Tibial nerve (tissue), 4 donors: ENCODE measurements at regions not wholly inside any gene's neighbourhood (a gene's known extent, or its start where the extent isn't known, plus 50 kb on each side); places are given as distances from the start of the nearest gene placed in this dataset.

Source experiments
- DNase-seq, 2 donors: peaks; one replicate each; pipeline ENCODE4 v3.0.0-alpha.2; 2019; ENCODE audit warnings: low spot score in 2 of 2
- H3K27ac ChIP-seq, 4 donors: fragments of 200-600 bp; sonication (generic) in 3 of 4; one replicate each; pipeline ENCODE4 v1.5.1; 2017 to 2019; ENCODE audit warnings: mild to moderate bottlenecking in 1 of 4
- H3K27me3 ChIP-seq, 2 donors: fragments of 200-600 bp; sonication (generic) in 1 of 2; one replicate each; pipeline versions ENCODE4 v1.5.1 to v1.6.0; 2017 to 2019
- H3K36me3 ChIP-seq, 3 donors: fragments of 200-600 bp; sonication (generic); one replicate each; pipeline ENCODE4 v1.5.1; 2018 to 2019
- H3K4me1 ChIP-seq, 4 donors: fragments of 200-600 bp; sonication (generic) in 3 of 4; one replicate each; pipeline ENCODE4 v1.5.1; 2017 to 2019
- H3K4me3 ChIP-seq, 4 donors: fragments of 200-600 bp; sonication (generic) in 3 of 4; one replicate each; pipeline ENCODE4 v1.5.1; 2017 to 2019; ENCODE audit warnings: mild to moderate bottlenecking in 1 of 4, moderate library complexity in 1 of 4
- H3K9me3 ChIP-seq, 4 donors: fragments of 200-600 bp; sonication (generic) in 3 of 4; one replicate each; pipeline ENCODE4 v1.5.1; 2017 to 2019
- CTCF ChIP-seq, 5 experiments: fragments of 200-600 bp in 3 of 5; fragments of 450-650 bp in 2 of 5; sonication (generic) in 3 of 5; IDR thresholded peaks; one replicate each; pipeline ENCODE4 v1.5.1; 2016 to 2019; ENCODE audit warnings: antibody characterized with exemption in 5 of 5, mild to moderate bottlenecking in 3 of 5, moderate library complexity in 2 of 5
- EP300 ChIP-seq, 2 donors: sonication (generic); formaldehyde crosslinking; IDR thresholded peaks; one replicate each; pipeline ENCODE4 v1.6.1; 2017; ENCODE audit warnings: antibody characterized with exemption in 2 of 2, mild to moderate bottlenecking in 1 of 2
- POLR2A ChIP-seq, 2 donors: fragments of 450-650 bp; IDR thresholded peaks; one replicate each; pipeline ENCODE4 v1.6.1; 2017; ENCODE audit warnings: antibody characterized with exemption in 2 of 2, mild to moderate bottlenecking in 2 of 2, moderate library complexity in 2 of 2
- WGBS, 2 donors: methylation state at CpG; one replicate each; pipeline ENCODE4 v1.1.5; 2018; 5-methylcytosine and 5-hydroxymethylcytosine counted together

DNA sequence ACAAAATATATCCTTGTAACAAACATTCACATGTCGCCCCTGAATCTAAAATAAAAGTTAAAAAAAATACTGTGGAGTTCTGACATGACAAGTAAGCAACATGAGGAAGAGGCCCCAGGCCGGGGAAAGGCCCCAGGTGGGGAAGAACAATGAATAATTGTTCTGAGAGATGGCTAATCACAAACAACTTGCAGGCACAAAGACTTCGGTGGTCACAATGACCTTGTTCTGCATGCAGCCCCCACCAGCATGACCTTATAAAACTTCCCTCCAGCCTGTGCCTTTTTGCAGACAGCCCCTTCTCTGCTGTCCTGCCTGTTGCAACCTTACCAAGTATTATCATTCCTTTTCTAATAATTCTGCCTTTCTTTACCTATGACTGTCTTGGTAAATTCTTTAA lies 95.7 kb upstream of the MYLIP start:
- Histone ChIP-seq H3K27me3 (no peaks in the 10 kb centered on the region), H3K36me3 (no peaks in the 10 kb centered on the region), H3K9me3 (no peaks in the 10 kb centered on the region), H3K4me1 (no peaks in the 10 kb centered on the region), H3K27ac (no peak overlapping the region), H3K4me3 (no peak overlapping the region)
- no peak for DNase-seq
- WGBS, 2 donors: 59% methylated on average over 3 of the region's 3 CpGs
- TF ChIP-seq POLR2A (IDR thresholded peaks at IDR 0.05): no peak
- TF ChIP-seq EP300 (IDR thresholded peaks at IDR 0.05): no peak
- no peak for TF ChIP-seq CTCF (IDR thresholded peaks at IDR 0.05)

GRCh38 chr6:16031278-16031981 lies 97.5 kb upstream of the MYLIP start:
- Histone ChIP-seq H3K27me3 (no peaks in the 10 kb centered on the region), H3K36me3 (no peaks in the 10 kb centered on the region), H3K4me3 (no peak overlapping the region), H3K4me1 (no peaks in the 10 kb centered on the region), H3K9me3 (no peaks in the 10 kb centered on the region), H3K27ac (no peak overlapping the region)
- 85 to 90% methylated on average over 6 of the region's 6 CpGs for WGBS, 2 donors
- TF ChIP-seq CTCF (IDR thresholded peaks at IDR 0.05) (no peak), POLR2A (IDR thresholded peaks at IDR 0.05) (no peak), EP300 (IDR thresholded peaks at IDR 0.05) (no peak)
- no peak for DNase-seq

DNA sequence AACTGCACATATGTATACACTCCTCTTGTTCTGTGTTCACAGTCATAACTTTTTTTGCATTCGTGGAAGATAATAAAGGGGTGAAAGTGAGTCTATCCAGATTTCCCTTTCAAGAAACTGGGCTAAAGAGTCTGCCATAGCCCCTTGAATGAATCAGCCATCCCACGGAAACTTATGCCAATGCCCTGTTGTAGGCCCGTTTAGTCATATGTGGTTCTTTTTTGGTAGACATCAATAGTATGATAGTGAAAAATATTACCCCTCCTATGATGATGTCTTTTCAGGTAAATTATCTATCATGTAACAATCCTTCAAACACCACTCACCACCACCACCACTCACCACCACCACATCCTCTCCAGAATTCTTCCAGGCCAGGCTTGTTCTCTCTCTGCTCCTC lies 99.9 kb upstream of the MYLIP start:
- H3K27me3 ChIP-seq: no peaks in the 10 kb centered on the region
- WGBS, 2 donors: 84 to 85% methylated on average over 3 of the region's 3 CpGs
- H3K4me3 ChIP-seq: no peak overlapping the region
- no peaks in the 10 kb centered on the region for H3K4me1 ChIP-seq
- TF ChIP-seq CTCF (IDR thresholded peaks at IDR 0.05): no peak
- TF ChIP-seq POLR2A (IDR thresholded peaks at IDR 0.05): no peak
- TF ChIP-seq EP300 (IDR thresholded peaks at IDR 0.05): no peak
- DNase-seq: no peak
- H3K9me3 ChIP-seq: no peaks in the 10 kb centered on the region
- no peaks in the 10 kb centered on the region for H3K36me3 ChIP-seq
- no peak overlapping the region for H3K27ac ChIP-seq

DNA sequence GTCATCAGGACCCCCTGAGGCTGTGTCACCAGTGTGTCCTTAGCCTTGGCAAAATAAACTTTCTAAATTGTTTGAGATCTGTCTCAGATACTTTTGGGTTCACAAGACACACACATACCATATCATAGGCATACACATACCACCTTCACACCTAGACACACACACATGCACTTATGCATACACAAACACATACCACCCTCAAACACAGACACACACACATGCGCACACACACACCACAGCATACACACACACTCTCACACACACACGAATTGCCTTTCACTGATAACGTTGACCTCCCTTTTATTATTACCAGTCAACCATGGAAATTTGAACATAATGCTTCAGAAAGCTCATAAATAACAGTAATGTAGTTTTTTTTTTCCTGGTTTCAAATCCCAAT lies 108.6 kb upstream of the MYLIP start:
- Histone ChIP-seq H3K27ac (no peak overlapping the region), H3K4me1 (no peaks in the 10 kb centered on the region), H3K27me3 (no peaks in the 10 kb centered on the region), H3K36me3 (no peaks in the 10 kb centered on the region), H3K4me3 (no peak overlapping the region), H3K9me3 (no peaks in the 10 kb centered on the region)
- 87 to 90% methylated on average over 3 of the region's 3 CpGs for WGBS, 2 donors
- no peak for DNase-seq
- no peak for TF ChIP-seq CTCF (IDR thresholded peaks at IDR 0.05)
- TF ChIP-seq POLR2A (IDR thresholded peaks at IDR 0.05): no peak
- TF ChIP-seq EP300 (IDR thresholded peaks at IDR 0.05): no peak

- no peaks in the 10 kb centered on the region for H3K4me1 ChIP-seq
- no peaks in the 10 kb centered on the region for H3K9me3 ChIP-seq
- 96% methylated on average over 3 of the region's 3 CpGs for WGBS, 2 donors
- H3K4me3 ChIP-seq: no peak overlapping the region
- no peak overlapping the region for H3K27ac ChIP-seq
- TF ChIP-seq EP300 (IDR thresholded peaks at IDR 0.05): no peak
- TF ChIP-seq POLR2A (IDR thresholded peaks at IDR 0.05): no peak
- TF ChIP-seq CTCF (IDR thresholded peaks at IDR 0.05): no peak
- H3K36me3 ChIP-seq: no peaks in the 10 kb centered on the region
- no peak for DNase-seq
- no peaks in the 10 kb centered on the region for H3K27me3 ChIP-seq
Observed at GRCh38 chr6:16019462-16019861, 109.4 kb upstream of the MYLIP start.
